Kidney (tissue), 13 donors: ENCODE measurements at regions not wholly inside any gene's neighbourhood (a gene's known extent, or its start where the extent isn't known, plus 50 kb on each side); places are given as distances from the start of the nearest gene placed in this dataset.

ENCODE experiments used
- DNase-seq, 5 donors: peaks; one replicate each; pipeline ENCODE4 v3.0.0-alpha.2; 2013 to 2020
- FAIRE-seq: peaks from 2 replicates; lab custom pipeline; 2012; peaks lifted over from hg19 to GRCh38; lab: Jason Lieb, UNC
- H3K27ac ChIP-seq, 2 donors: one replicate each; pipeline ENCODE4 v1.7.0; 2013; ENCODE audit warnings: low read depth in 2 of 2, low read length in 2 of 2, inconsistent platforms in 1 of 2
- H3K27me3 ChIP-seq: one replicate; pipeline ENCODE4 v1.7.1; 2013; ENCODE audit warnings: low read length, inconsistent platforms; ENCODE audit not compliant: control insufficient read depth, insufficient read depth
- H3K36me3 ChIP-seq, 3 donors: one replicate each; pipeline versions ENCODE4 v1.7.0 to v1.7.1; 2013; ENCODE audit warnings: low read length in 3 of 3, control low read depth in 1 of 3, inconsistent platforms in 1 of 3; ENCODE audit not compliant: insufficient read depth in 3 of 3, control insufficient read depth in 2 of 3
- H3K4me1 ChIP-seq, 3 donors: one replicate each; pipeline versions ENCODE4 v1.7.0 to v1.7.1; 2013; ENCODE audit warnings: low read length in 3 of 3, inconsistent platforms in 1 of 3, low read depth in 1 of 3; ENCODE audit not compliant: control insufficient read depth in 2 of 3, insufficient read depth in 2 of 3
- H3K4me3 ChIP-seq, 3 donors: one replicate each; pipeline versions ENCODE4 v1.7.0 to v1.8.1; 2013; ENCODE audit warnings: low read length in 3 of 3, control low read depth in 1 of 3, inconsistent platforms in 1 of 3
- H3K9ac ChIP-seq, 3 donors: one replicate each; pipeline versions ENCODE4 v1.7.0 to v1.7.1; 2013; ENCODE audit warnings: low read length in 3 of 3, control low read depth in 1 of 3, inconsistent platforms in 1 of 3
- H3K9me3 ChIP-seq, 3 donors: one replicate each; pipeline versions ENCODE4 v1.7.0 to v1.7.1; 2013; ENCODE audit warnings: low read length in 3 of 3, control low read depth in 1 of 3, inconsistent platforms in 1 of 3; ENCODE audit not compliant: control insufficient read depth in 2 of 3, insufficient read depth in 1 of 3
- intact Hi-C: fragments of 100-400 bp; cut with DNase I; formaldehyde crosslinking; loops from one replicate; pipeline ENCODE4 v1.11.1; 2022
- TF ChIP-seq, protein P1 (sequence below): IDR thresholded peaks from 3 replicates; pipeline ENCODE4 v1.5.1; 2012; ENCODE audit warnings: mild to moderate bottlenecking, moderate library complexity, borderline replicate concordance; ENCODE audit not compliant: insufficient read depth; ENCODE audit errors: extremely low read depth
- donor health status: control.
- donor health status: control.
- donor health status: control.
- donor health status: control.
- donor health status: control.
- donor health status: DM: yes; HTN: yes; CAD: no.
- donor health status: Normal renal cell carcinoma (clear cell type).

DNA sequence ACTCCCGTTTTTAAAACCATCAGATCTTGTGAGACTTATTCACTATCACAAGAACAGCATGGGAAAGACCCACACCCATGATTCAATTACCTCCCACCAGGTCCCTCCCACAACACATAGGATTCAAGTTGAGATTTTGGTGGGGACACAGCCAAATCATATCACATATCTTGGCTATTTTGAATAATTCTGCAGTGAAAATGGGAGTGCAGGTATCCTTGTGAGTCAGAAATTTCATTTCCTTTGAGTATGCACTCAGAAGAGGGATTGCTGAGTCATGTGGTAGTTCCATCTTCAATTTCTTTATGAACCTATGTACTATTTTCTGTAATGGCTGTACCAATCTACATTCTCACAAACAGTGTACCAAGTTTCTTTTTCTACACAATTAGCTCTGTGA, 125.8 kb downstream of the ANKRD7 start:
- TF ChIP-seq, protein P1, sequence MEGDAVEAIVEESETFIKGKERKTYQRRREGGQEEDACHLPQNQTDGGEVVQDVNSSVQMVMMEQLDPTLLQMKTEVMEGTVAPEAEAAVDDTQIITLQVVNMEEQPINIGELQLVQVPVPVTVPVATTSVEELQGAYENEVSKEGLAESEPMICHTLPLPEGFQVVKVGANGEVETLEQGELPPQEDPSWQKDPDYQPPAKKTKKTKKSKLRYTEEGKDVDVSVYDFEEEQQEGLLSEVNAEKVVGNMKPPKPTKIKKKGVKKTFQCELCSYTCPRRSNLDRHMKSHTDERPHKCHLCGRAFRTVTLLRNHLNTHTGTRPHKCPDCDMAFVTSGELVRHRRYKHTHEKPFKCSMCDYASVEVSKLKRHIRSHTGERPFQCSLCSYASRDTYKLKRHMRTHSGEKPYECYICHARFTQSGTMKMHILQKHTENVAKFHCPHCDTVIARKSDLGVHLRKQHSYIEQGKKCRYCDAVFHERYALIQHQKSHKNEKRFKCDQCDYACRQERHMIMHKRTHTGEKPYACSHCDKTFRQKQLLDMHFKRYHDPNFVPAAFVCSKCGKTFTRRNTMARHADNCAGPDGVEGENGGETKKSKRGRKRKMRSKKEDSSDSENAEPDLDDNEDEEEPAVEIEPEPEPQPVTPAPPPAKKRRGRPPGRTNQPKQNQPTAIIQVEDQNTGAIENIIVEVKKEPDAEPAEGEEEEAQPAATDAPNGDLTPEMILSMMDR, result no peak
- Histone ChIP-seq H3K9ac (no peak overlapping the region), H3K27me3 (no peaks in the 10 kb centered on the region), H3K4me1 (no peaks in the 10 kb centered on the region), H3K9me3 (no peaks in the 10 kb centered on the region), H3K27ac (no peak overlapping the region), H3K36me3 (no peaks in the 10 kb centered on the region), H3K4me3 (no peak overlapping the region)
- intact Hi-C loops, result no loop called here
- no peak for DNase-seq
- FAIRE-seq, result no peak

DNA sequence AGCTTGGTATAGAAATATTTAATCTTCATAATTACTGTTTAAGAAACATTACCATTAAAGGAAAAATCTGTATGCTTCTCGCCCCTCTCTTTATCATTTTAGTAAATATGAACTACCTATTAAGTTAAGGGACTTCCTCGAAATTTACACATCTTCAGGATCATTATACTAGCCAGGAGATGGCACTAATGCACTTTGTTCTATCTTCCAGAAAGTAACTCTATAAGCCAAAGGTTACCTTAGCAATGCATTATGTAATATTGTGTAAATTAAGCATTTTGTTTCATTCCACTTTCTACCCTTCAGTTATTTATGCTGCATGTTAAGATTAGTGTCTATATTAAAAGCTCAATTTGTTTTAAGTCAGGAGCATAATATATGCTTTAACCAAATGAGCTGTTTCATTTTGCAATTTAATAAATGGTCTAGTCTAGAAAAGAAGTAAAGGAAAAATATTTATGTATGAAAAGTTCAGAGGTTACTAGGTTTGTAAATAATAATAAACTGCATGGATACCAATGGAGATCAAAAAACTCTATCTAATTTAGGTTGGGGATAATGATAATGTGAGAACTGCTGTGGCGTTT, 128.5 kb downstream of the ANKRD7 start:
- Histone ChIP-seq H3K36me3 (no peaks in the 10 kb centered on the region), H3K9me3 (no peaks in the 10 kb centered on the region), H3K27ac (no peak overlapping the region), H3K4me1 (no peaks in the 10 kb centered on the region), H3K4me3 (no peak overlapping the region), H3K27me3 (no peaks in the 10 kb centered on the region), H3K9ac (no peak overlapping the region)
- no peak for FAIRE-seq
- peak in 2 of 5 donors; percentile 17 to 37 for DNase-seq
- TF ChIP-seq, protein P1, result peak; percentile 24
- intact Hi-C loops, result no loop called here

DNA sequence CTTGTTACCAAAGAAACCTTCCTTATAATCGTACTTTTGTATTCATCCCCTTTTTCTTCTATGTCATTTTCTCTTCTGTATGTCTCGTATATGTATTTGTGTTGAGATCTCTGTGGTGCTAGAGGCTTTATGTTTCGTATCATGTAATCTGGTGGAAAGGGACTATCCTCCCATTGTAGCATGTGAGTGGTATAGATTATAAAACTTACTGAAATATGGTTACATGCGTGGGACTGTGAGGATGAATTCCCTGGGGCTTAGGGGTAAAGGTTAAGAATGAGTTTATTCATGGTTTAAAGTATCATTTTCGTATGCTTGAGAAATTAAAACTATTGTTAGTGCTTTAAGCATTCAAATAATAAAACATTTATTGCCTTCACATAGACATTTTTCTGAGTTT, 141.9 kb downstream of the ANKRD7 start:
- DNase-seq (no peak), FAIRE-seq (no peak)
- intact Hi-C loops, result no loop called here
- H3K9ac ChIP-seq, result no peak overlapping the region
- TF ChIP-seq, protein P1, result no peak
- H3K4me3 ChIP-seq, result no peak overlapping the region
- no peaks in the 10 kb centered on the region for H3K4me1 ChIP-seq
- H3K27me3 ChIP-seq, result no peaks in the 10 kb centered on the region
- H3K36me3 ChIP-seq, result no peaks in the 10 kb centered on the region
- no peaks in the 10 kb centered on the region for H3K9me3 ChIP-seq
- H3K27ac ChIP-seq, result no peak overlapping the region

DNA sequence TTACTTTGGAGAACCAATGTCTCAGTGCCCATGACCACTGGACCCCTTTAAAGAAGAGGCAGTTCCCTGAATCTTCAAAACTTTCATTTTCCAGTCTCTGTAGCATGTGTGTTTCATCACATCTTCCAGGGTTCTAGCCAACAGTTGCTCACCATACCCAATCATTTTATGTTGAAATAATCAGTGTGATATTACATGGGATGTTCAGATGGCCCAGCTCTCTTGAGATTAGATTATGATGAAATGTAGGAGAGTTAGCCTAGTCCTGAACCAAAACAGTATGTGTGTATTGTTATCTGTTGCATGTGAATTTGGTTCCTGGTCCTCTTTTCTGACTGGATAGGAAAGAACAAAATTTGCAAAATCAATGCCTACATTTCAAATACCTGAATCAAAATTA, 144.5 kb downstream of the ANKRD7 start:
- DNase-seq (no peak), FAIRE-seq (no peak)
- H3K4me1 ChIP-seq, result no peaks in the 10 kb centered on the region
- intact Hi-C loops, result no loop called here
- no peak overlapping the region for H3K4me3 ChIP-seq
- H3K9me3 ChIP-seq, result no peaks in the 10 kb centered on the region
- no peak overlapping the region for H3K27ac ChIP-seq
- no peaks in the 10 kb centered on the region for H3K27me3 ChIP-seq
- H3K9ac ChIP-seq, result no peak overlapping the region
- H3K36me3 ChIP-seq, result no peaks in the 10 kb centered on the region
- TF ChIP-seq, protein P1, result no peak
